CD4-positive, alpha-beta T cell treated with Interleukin-1 beta for 1 hour (primary cell): ENCODE measurements at regions not wholly inside any gene's neighbourhood (a gene's known extent, or its start where the extent isn't known, plus 50 kb on each side); places are given as distances from the start of the nearest gene placed in this dataset.

Experiments used
- DNase-seq, 2 donors: peaks; one replicate each; pipeline ENCODE4 v3.0.0-alpha.2; 2020 to 2022

DNA sequence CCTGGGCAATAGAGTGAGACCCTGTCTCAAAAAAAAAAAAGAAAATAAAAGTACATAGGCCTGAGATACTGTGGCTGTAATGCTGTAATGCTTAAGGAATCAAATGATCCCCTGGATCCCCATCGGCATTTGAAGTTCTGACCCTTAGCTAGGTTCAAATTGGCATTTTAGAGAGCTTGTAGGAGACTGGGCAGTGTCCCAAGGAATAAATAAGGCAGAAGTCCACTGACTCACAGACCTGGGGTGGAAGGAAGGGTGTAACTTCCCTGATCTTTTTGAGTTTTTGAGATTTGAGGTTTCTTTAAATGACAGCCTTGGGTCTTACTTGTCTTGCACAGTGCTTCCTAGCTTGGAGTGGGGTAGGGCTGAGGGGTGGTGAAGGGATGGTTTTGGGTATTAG, 553.7 kb downstream of the SLC4A3 start:
- DNase-seq, result no peak

DNA sequence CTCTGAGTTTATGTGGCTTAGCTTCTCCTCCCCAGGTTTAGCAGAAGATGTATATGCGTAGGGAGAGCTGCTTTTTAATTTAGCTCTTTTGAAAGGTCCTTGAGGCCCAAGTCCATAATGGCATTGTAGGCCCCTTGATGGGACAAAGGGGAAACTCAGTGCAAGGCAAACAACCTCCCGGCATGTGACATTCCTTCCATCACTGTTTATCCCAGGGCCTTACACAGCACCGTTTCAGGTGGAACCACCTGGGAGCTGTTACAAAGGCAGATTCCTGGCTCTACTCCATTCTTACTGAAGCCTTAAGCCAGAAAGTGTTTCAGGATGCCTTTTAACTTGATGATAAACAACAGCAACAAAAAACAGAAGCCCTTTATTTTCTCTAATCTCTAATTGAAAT, 555.4 kb downstream of the SLC4A3 start:
- no peak for DNase-seq

DNA sequence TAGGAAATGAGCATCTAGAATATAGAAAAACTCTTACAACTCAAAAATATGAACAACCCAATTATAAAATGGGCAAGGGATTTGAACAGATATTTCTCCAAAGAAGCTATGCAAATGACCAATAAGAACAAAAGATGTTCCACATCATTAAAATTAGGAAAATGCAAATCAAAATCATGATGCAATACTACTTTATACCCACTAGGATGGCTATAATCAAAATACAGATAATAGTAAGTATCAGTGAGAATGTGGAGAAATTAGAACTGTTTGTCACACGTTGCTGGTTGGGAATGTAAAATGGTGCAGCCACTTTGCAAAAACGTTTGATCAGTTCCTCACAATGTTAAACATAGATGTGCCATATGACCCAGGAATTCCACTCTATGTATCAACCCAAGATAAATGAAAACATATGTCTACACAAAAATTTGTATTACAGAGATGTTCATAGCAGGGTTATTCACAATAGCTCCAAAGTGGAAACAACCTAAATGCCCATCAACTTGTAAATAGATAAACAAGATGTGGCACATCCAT, 558.4 kb downstream of the SLC4A3 start:
- DNase-seq, result no peak

DNA sequence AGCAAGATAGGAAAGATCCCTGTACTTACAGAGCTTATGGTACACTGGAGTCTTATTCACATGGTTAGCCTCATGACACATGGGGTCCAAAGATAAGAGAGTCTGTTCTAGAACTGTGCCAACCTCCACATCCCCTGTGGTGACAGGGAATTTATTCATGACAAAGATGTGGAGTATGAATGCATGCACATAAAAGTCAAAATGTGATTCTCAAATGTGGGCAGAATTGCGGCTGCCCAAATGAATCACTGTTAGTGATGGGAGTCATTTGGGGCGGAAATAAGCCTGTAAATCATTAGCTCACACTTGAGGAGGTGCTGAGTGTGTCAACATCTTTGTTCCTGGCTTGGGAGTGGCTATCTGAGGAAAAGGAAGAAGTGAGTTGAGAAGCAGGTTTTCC, 560.6 kb downstream of the SLC4A3 start:
- DNase-seq, result no peak

DNA sequence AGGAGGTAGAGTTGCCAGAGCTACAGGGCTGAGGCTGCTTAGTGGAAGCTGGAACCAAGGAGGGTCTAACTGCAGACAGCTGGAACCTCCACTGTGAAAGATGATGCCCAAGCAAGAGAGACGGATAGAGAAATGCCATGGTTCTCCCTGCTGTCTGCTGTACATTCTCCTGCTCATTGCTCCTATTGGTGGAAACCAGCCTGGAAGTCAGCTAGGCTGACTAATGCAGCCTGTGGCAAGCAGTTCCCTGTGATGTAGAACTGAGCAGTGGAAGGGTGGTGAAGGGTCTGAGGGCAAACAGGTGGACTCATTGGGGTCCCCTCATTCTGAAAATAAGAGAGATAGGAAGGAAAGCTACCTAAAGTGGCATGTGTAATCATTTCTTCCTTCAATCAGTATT, 563.6 kb downstream of the SLC4A3 start:
- DNase-seq, result no peak

DNA sequence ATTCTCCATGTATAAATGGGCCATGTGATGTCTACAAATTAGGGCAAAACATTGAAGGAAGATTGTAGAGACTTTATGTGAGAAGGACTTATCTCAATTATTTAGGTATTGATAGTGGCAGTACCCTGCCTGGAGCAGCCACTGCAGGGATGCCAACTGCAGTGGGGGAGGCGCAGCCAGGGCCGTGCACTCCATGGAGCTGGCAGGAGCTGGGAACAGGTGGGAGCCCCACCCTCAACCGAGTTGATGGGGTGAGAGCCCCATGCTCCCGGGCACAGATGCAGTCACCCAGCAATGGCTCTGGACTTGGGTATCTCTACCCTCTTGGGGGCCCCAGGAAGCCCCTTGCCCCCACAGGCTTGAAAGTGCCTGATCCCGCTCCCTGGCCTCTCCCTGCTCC, 564.3 kb downstream of the SLC4A3 start:
- no peak for DNase-seq

DNA sequence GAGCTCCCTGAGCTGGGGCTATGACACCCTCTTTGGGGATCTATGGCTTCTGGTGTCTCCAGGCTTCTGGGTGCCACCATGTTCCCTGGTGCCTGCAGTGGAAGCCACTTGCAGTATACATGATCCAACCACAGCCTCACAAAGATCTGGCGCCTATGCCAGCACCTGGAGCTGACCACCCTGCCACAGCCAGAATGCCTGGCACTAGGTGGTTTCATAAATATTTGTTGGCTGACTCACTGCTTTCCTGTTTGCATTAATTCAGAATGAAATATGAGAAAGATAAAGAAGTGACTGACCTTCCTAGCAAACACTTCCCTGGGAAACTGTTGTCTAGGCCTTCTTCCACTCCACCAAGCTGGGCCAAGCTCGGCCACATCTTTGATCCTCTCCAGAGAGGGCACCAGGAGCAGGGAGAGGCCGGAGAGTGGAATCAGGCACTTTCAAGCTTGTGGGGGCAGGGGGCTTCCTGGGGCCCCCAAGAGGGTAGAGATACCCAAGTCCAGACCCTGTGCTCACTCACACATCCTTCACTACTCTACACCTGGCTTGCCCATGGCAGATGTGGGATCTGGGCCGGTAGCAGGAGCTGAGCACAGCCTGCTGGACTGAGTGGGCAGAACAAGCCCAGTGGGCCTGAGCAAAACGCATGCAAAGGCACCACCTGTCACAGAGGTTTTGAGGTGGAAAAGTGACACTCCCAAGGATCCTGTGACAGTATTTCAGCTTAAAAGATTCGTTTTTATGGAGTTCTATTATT, 565.7 kb downstream of the SLC4A3 start:
- DNase-seq, result no peak

DNA sequence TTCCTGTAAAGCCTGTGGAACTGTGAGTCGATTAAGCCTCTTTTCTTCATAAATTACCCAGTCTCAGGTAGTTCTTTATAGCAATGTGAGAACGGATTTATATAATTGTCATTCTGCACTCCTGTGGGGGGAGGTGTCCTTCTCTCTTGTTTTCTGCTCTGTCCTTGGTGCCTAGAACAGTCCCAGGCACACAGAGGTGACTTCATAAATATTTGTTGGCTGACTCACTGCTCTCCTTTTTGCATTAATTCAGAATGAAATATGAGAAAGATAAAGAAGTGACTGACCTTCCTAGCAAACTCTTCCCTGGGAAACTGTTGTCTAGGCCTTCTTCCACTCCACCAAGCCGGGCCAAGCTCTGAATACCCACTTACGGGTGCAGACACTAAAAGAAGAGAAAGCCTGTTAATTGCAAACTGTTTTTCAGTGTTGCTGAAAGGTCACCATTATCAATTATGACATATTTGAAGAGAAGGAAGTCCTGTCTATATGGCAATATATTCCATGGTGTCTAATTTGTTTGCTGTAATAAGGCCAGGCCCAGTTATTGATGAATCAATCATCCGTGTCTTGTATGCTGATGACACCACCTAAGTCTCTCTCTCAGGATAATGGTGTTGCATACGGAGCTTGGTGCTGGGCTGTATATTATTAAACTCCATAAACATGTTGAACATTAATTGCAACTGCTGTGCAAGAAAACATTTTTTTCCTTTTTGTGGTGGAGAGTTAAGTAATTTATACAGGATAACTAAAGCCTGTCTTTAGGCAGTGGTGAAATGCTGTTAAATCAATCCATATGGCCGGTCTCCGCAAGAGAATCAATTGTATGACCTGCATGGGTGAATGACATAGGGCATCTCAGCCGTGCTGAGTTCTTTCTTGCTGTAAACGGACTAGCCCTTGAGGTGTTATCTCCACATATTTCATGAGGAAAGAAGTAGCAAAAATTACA, 567.5 kb downstream of the SLC4A3 start:
- DNase-seq, result no peak

DNA sequence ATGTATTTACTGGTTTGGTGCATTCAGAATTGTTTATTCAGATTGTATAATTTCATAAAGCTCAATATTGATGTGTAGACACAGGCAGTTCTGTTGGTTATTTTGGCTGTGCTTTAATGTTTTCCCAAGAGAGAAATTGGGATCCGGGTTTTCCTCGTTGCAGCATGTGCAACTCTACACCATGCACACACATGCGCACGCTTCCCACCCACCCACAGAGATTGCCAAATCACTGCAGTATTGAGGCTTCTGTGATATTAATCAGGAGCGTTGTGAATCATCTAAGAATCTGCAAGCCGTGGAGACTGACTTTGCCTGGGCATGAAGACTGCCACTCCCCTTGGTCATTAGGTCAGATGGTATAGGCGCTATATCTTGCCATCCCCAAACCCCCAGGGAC, 571.5 kb downstream of the SLC4A3 start:
- no peak for DNase-seq

DNA sequence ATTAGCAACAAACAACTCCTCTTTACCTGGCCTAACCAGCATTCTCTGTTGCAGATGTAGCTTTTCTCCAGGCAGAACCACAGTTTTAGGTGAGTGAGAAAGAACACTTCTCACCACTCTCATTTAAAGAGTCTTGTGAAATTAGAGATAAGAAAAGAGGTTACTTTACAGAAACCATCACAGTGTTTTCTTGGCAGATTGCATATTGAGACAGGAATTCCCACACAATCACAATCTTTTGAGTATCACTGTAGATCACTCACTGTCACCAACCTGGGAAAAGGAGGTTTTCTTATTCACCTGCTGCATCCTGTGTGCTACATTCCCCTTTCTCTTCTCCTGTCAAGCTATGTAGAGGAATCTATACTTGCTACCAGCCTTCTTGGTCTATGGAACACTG, 574.6 kb downstream of the SLC4A3 start:
- DNase-seq, result no peak

DNA sequence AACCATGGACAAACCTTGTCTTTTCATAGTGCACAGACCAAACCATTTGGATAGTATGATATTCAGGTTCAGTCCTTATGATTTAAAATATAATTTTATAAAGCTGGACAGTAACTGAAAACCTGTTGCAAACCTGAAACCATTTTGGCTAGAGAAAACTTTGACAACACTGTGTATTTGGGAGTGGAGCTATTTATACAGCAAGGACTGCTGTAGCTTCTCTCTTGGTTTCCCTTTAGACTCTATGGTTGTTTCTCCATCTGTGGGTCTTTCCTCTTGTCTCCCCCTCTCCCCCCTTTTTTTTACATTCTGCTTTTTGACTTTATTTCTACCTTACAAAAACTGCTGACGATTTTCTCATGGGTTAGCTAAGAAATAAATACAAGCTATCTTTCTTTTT, 581.7 kb downstream of the SLC4A3 start:
- DNase-seq, result no peak

DNA sequence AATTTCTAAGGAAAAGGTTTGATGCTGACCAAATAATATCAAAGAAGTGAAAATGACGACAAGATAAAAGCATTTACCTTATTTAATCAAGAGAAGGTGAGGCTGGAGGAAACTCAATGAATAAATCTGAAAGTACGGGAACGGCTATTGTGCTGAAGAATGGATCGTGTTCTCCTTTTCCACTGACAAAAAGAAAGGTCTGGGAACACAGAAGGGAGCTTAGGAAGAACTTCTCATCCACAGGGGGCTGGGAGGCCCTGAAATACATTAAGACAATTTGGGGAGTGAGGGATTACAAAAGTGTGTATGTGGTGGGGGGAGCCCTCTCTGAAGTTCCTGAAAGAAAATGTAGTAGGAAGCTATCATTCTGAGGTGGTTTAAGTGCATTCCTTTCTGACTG, 582.3 kb downstream of the SLC4A3 start:
- no peak for DNase-seq

DNA sequence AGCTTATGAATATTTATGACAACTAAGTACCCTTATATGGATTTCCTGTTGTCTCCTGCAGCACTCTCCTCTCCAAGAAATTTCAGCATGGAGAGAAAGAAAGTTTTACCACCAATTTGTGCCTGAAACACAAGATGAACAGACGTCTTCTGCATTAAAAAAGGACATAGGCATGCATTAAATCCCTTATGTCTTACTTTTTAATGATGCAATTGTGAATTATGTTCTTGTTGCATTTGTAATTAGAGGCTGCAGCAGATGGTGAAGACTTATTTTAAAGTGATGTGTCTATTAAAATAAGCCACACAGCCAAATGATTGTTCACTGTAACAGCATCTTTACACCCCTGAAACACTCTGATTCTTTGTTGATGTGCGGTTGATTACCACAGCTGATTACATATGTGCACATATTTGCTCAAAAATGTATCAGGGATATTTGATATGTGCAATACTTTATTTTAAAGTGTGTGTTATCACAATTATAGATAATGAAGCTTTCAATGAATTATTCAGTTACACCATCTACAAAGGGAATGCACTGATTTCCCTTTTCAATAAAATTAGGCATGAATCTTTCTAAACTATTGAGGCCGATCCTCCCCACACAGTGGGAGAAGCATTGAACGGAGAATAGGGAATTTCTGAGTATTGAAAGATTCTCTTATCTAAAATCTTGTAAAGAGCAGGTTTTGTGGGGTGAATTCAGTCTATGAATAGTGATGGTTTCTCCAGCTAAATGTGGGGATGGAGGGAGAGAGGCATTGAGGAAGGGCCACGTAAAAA, 585.1 kb downstream of the SLC4A3 start:
- no peak for DNase-seq

DNA sequence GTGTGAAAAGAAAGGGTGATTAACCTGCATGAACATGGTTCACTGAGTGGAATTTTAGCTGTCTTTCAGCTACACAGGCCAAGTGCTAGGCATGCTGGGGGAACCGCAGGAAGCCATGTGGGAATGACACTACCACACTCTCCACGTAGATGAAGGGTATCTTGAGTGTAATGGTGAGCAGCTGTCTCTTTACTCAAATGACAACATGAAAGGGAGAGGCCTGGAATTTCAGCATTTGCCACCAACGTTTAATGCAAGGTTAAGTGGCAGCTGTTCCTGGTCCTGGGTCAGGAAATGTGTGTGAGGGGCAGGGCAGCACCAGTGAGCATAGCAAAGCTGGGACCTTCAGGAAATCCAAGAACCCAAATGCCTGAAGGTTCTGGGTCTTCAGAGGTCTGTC, 588.4 kb downstream of the SLC4A3 start:
- DNase-seq, result no peak

DNA sequence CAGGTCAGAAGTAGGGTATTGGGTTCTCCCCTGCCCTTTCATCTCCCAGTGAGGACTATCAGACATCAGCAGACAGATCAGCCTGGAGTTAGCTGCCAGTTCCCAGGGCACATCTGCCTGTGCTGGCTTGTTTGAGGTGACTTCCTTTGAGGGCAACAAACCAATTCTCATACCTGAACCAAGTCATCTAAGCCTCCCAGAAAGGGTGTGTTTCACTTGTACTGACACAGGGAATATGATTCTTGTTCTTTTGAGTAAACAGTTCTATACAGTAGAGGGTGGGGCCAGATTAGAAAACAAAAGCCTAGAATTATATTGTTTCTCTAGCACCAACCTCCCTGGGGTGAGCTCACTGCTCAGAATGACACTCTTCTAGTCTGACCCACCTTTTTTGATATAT, 591.9 kb downstream of the SLC4A3 start:
- DNase-seq, result no peak

DNA sequence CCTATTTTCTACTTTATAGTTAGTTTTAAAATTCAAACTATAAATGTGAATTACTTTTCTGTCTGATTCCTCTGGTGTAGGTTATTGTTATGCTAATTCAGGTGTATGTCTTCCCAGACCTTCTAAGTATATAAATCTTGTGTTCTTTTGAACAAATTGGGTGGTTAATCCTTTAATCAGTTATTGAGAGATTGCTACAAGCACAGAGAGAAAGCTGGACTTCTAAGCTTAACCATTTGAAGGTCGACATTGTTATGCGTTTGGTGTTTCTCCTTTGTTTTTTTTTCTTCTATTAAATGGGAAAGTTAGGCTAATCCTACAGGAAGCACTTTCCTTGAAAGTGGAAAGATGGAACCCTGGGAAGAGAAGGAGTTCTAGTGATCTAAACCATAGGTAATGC, 592.6 kb downstream of the SLC4A3 start:
- no peak for DNase-seq

DNA sequence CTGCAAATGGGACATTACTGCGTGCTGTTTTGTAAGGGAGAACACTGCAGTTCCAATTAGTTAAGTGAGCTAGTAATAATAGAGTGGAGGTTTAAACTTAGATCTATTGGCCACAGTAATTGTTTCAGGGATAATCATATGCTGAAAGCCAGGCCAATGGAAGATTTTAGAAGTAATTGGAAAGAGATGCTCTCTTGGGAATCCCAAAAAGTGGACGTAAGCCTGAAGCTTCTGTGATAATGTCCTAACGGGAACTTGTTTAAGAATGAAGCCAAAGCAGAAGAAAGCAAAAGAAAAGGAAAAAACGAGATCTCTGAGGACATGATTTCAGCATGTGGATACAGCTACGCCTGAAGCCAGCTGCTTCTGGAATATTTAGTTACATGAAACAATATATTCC, 594.6 kb downstream of the SLC4A3 start:
- no peak for DNase-seq

DNA sequence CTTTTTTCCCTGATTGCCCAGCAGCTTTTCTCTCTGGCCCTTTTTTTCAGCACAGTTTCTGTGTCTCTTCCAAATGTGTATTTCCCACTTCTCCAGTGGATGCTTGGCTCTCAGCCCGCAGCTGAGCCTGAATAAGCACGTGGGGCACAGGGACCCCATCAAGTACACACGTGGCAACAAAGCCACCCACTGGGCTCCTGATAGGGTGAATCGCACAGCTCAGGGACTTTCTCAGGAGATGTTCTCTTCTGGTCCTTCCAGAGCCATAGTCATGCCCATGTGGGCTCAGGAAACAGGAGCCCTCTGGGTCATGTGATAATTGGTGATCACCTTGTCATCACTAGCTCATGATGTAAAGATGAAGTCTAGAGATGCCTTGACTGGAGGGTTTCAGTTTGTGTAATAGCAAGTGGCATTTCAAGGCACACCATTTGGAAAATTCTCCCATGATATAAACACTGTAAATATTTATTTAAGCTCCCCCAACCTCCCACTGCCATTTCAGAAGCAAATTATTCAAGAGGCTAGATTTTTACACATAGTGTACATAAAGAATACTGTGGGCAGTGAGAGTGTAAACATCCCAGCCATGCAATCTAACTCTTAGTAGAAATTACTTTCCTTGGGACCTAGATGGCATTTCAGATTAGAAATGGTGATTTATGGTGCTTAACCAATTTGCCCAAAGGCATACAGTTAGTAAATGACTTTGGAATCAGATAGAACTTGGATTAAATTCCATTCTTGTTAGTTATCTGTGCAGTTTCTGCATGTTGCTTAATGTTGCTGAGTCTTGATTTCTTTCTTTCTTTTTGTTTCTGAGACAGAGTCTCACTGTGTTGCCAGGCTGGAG, 597.5 kb downstream of the SLC4A3 start:
- no peak for DNase-seq

DNA sequence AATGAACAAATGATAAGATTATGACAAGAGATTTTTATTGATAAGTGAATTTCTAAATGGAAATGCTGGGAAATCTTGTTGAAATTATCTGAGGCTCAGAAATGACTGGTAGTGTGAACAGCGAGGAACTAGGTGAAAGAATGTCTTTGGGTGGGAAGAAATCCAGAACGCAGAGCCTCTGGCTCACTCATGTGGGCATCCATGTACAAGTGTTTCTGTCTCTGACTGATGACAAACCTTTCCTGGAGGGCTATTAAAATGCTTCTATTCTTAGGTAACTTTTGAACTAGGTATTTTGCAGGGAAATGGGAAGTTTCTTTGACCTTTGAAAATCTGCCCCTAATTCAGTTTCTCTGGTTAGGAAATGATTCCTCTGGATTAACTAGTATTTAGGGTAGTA, 598.6 kb downstream of the SLC4A3 start:
- DNase-seq, result no peak

DNA sequence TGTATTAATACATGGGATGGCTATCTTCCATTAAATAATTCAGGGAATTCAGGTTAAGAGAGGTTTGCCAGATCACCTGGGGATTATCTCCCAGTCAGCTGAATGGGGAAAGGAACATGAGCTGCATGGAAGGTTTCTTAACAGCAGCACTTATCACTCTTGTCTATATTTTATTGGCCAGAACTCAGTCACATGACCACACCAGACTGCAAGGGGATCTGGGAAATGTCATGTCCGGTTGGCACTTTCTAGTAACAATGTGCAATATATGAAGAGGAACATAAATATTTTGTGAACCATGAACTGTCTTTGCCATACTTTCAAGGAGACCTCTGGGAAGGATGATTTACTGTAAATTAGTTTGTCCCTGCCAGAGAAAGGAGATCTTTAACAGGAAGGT, 599.1 kb downstream of the SLC4A3 start:
- no peak for DNase-seq

DNA sequence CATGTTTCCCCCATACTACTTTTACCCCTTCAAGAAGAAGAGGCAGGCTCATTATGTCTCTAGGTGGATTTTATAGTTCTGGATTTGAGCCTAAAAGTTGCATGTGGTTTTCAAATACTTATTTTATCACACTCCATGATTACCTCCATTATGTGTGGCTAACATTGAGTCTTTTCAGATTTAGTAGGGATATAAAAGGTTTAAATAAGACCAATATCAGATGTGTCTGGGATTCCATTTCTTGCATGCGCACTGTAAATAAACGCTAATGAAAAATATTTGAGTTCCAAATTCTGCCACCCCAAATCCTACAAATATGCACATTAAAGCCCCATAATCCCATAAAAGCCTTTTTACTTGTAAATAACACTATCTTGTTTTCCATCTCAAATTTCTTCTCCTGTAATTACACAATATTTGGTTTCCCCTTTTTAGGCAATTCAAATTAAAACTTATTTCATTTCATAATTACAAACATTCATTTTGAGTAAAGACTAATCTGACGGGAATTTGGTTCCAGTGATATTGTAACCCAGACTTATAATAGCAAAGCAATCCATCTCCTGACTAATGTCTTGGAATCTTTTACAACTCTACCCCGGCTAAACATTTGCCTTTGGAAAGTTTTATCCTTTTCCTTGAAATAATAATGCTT, 600.0 kb downstream of the SLC4A3 start:
- no peak for DNase-seq
